ENCODE measurements at regions not wholly inside any gene's neighbourhood (a gene's known extent, or its start where the extent isn't known, plus 50 kb on each side); places are given as distances from the start of the nearest gene placed in this dataset.

- TF ChIP-seq CTCF (IDR thresholded peaks at IDR 0.05; ENCODE audit: low read depth, low read length, poor library complexity, severe bottlenecking) (no peak), EZH2phosphoT487 (IDR thresholded peaks at IDR 0.05; ENCODE audit: borderline replicate concordance, low read length) (no peak)
Observed at GRCh38 chr1:29861922-29862321, 625.6 kb downstream of the PTPRU start.
